ENCODE measurements at regions not wholly inside any gene's neighbourhood (a gene's known extent, or its start where the extent isn't known, plus 50 kb on each side); places are given as distances from the start of the nearest gene placed in this dataset.

DNA sequence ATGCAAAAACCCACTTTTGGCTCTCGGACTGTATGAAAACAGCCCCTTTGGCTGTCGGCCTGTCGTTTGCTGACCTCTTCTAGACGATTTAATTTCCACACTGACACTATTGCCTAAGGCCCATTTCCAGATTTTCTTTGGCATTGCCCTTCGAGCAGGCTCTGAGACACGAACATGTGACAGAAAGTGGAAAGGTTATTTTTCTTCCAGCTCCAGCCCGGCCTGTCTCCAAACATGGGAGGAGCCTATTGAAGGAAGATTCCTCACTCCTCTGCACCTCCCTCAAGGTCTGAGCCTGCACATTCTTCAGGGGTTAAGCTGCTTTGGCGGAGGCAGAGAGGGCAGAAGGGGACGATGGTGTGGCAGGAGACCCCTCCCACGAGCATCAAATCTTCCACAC, 85.9 kb upstream of the FOXF1 start:
- H3K4me3 ChIP-seq (ENCODE audit: low read length): no peak overlapping the region
- peak; percentile 64 for DNase-seq
- H3K4me3 Mint-ChIP-seq: no peak overlapping the region
- H3K9ac ChIP-seq (ENCODE audit: extremely low read depth, low read length, poor library complexity, severe bottlenecking): no peak overlapping the region
- no peaks in the 10 kb centered on the region for H3K36me3 ChIP-seq (ENCODE audit: control insufficient read depth, insufficient read depth, low read length)
- WGBS, 2 experiments (ENCODE audit: insufficient coverage in 1 of 2, insufficient read length in 1 of 2): 71 to 78% methylated on average over 7 to 9 of the region's 10 CpGs
- no peaks in the 10 kb centered on the region for H3K9me3 ChIP-seq (ENCODE audit: control insufficient read depth, low read length)
- H3K27ac Mint-ChIP-seq: no peak overlapping the region
- TF ChIP-seq, protein P1, sequence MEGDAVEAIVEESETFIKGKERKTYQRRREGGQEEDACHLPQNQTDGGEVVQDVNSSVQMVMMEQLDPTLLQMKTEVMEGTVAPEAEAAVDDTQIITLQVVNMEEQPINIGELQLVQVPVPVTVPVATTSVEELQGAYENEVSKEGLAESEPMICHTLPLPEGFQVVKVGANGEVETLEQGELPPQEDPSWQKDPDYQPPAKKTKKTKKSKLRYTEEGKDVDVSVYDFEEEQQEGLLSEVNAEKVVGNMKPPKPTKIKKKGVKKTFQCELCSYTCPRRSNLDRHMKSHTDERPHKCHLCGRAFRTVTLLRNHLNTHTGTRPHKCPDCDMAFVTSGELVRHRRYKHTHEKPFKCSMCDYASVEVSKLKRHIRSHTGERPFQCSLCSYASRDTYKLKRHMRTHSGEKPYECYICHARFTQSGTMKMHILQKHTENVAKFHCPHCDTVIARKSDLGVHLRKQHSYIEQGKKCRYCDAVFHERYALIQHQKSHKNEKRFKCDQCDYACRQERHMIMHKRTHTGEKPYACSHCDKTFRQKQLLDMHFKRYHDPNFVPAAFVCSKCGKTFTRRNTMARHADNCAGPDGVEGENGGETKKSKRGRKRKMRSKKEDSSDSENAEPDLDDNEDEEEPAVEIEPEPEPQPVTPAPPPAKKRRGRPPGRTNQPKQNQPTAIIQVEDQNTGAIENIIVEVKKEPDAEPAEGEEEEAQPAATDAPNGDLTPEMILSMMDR (conservative IDR thresholded peaks at IDR 0.05): no peak
- H3K9me3 Mint-ChIP-seq: no peaks in the 10 kb centered on the region
- H3K36me3 Mint-ChIP-seq (ENCODE audit: low read depth): no peaks in the 10 kb centered on the region
- H3K27ac ChIP-seq (ENCODE audit: low read depth, low read length): no peak overlapping the region
- H3K4me1 ChIP-seq (ENCODE audit: control insufficient read depth, insufficient read depth, low read length): peaks cover 5% of the 10 kb centered on the region
- H3K27me3 Mint-ChIP-seq (ENCODE audit: insufficient read depth): peaks cover 2% of the 10 kb centered on the region
- H3K4me1 Mint-ChIP-seq: peaks cover 9% of the 10 kb centered on the region
- no peaks in the 10 kb centered on the region for H3K27me3 ChIP-seq (ENCODE audit: control insufficient read depth, insufficient read depth, low read length, poor library complexity, severe bottlenecking)

- Histone ChIP-seq H3K9me3 (ENCODE audit: control insufficient read depth, low read length) (no peaks in the 10 kb centered on the region), H3K27ac (ENCODE audit: low read depth, low read length) (no peak overlapping the region), H3K4me3 (ENCODE audit: low read length) (no peak overlapping the region), H3K27me3 (ENCODE audit: control insufficient read depth, insufficient read depth, low read length, poor library complexity, severe bottlenecking) (no peaks in the 10 kb centered on the region), H3K4me1 (ENCODE audit: control insufficient read depth, insufficient read depth, low read length) (peaks cover 5% of the 10 kb centered on the region), H3K36me3 (ENCODE audit: control insufficient read depth, insufficient read depth, low read length) (no peaks in the 10 kb centered on the region), H3K9ac (ENCODE audit: extremely low read depth, low read length, poor library complexity, severe bottlenecking) (no peak overlapping the region)
- peaks cover 9% of the 10 kb centered on the region for H3K4me1 Mint-ChIP-seq
- no peak overlapping the region for H3K27ac Mint-ChIP-seq
- peaks cover 5% of the 10 kb centered on the region for H3K27me3 Mint-ChIP-seq (ENCODE audit: insufficient read depth)
- WGBS, 2 experiments (ENCODE audit: insufficient coverage in 1 of 2, insufficient read length in 1 of 2): 85 to 93% methylated on average over 3 to 9 of the region's 9 CpGs
- DNase-seq: no peak
- TF ChIP-seq, protein P1 (conservative IDR thresholded peaks at IDR 0.05): no peak
- H3K4me3 Mint-ChIP-seq: no peak overlapping the region
- H3K9me3 Mint-ChIP-seq: no peaks in the 10 kb centered on the region
- H3K36me3 Mint-ChIP-seq (ENCODE audit: low read depth): no peaks in the 10 kb centered on the region
Observed at GRCh38 chr16:86424985-86425384, 85.3 kb upstream of the FOXF1 start.

DNA sequence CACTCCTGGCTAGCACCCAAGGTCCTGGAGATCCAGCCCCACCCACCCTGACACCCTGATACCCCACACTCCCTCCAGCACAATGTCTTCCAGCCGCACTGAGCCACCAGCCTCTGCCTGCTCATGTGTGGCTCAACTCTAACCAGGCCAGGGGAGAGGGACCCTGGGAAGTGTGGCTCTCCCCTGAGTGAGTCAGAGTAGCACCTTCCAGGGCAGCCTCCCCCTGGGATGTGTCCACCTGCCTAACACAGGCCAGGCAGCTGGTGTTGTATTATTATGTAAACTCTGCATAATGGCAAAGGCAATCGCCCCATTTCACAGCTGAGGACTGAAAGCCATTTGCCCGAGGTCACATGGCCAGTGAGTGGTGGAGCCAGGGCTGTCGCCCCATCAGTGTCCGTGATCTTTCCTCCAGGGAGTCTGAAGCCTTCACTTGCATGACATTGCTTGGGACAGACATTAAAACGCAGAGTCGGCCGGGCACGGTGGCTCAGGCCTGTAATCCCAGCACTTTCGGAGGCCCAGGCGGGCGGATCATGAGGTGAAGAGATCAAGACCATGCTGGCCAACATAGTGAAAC, 84.2 kb upstream of the FOXF1 start:
- H3K4me3 Mint-ChIP-seq: no peak overlapping the region
- TF ChIP-seq, protein P1 (conservative IDR thresholded peaks at IDR 0.05): no peak
- H3K9ac ChIP-seq (ENCODE audit: extremely low read depth, low read length, poor library complexity, severe bottlenecking): no peak overlapping the region
- peaks cover 5% of the 10 kb centered on the region for H3K4me1 ChIP-seq (ENCODE audit: control insufficient read depth, insufficient read depth, low read length)
- 85 to 90% methylated on average over 6 to 12 of the region's 12 CpGs for WGBS, 2 experiments (ENCODE audit: insufficient coverage in 1 of 2, insufficient read length in 1 of 2)
- H3K27ac ChIP-seq (ENCODE audit: low read depth, low read length): no peak overlapping the region
- H3K27me3 ChIP-seq (ENCODE audit: control insufficient read depth, insufficient read depth, low read length, poor library complexity, severe bottlenecking): no peaks in the 10 kb centered on the region
- peaks cover 6% of the 10 kb centered on the region for H3K27me3 Mint-ChIP-seq (ENCODE audit: insufficient read depth)
- peaks cover 9% of the 10 kb centered on the region for H3K4me1 Mint-ChIP-seq
- no peak overlapping the region for H3K4me3 ChIP-seq (ENCODE audit: low read length)
- H3K9me3 ChIP-seq (ENCODE audit: control insufficient read depth, low read length): no peaks in the 10 kb centered on the region
- no peak for DNase-seq
- no peak overlapping the region for H3K27ac Mint-ChIP-seq
- H3K36me3 Mint-ChIP-seq (ENCODE audit: low read depth): no peaks in the 10 kb centered on the region
- H3K9me3 Mint-ChIP-seq: no peaks in the 10 kb centered on the region
- no peaks in the 10 kb centered on the region for H3K36me3 ChIP-seq (ENCODE audit: control insufficient read depth, insufficient read depth, low read length)

Measured in endodermal cell (in vitro differentiated cells).